ENCODE measurements at regions not wholly inside any gene's neighbourhood (a gene's known extent, or its start where the extent isn't known, plus 50 kb on each side); places are given as distances from the start of the nearest gene placed in this dataset.
"Not testable (repeated sequence)": the region's sequence is repeated elsewhere in the genome, so short reads cannot be mapped to it uniquely, and the experiment has no call there.

DNA sequence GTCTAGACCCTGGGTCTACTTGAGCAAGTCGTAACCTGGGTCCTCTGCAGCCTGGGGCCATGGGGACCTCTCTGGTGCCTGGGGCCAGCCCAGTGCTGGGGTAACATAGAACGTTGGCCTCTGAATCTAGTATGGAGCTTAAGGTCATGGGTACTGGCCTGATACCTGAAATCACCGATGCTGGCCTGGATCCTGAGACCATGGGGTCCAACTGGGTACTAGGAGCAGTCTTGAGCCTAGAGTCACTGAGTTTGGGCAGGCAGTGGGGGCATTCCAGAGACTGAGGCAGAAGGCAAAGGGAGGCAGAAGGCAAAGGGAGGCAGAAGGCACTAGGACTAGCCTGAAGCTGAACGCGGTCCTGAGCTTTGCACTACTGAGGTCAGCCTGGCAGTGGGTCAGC, 1121.1 kb upstream of the PRR20A start:
- DNase-seq = no peak

GRCh38 chr13:56020425-56020824, 1120.3 kb upstream of the PRR20A start:
- DNase-seq = no peak

- DNase-seq = no peak
Observed at GRCh38 chr13:56039992-56040391, 1100.7 kb upstream of the PRR20A start.

- no peak for DNase-seq
Observed at GRCh38 chr13:56066321-56066720, 1074.4 kb upstream of the PRR20A start.

DNA sequence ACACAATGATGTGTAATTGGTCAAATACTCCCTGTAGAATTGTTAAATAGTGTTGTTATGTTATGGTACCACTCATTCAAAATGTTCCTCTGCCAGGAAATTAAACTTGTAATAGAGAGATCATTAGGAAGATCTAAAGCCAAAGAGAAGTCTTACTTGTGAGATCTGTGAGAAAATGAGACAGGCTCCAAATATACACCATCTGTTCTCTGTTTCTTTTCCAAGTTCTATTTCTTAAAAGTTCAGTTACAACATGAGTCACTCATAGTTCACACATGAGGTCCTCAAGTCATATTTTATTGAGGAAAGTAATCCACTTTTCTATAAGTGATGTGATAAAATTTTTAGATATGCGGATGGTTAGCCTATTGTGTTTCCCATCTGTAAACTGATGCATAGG, 1038.1 kb upstream of the PRR20A start:
- DNase-seq = no peak

- no peak for DNase-seq
Observed at GRCh38 chr13:56110751-56111150, 1030.0 kb upstream of the PRR20A start.

GRCh38 chr13:56134524-56134923, 1006.2 kb upstream of the PRR20A start:
- DNase-seq = no peak

DNA sequence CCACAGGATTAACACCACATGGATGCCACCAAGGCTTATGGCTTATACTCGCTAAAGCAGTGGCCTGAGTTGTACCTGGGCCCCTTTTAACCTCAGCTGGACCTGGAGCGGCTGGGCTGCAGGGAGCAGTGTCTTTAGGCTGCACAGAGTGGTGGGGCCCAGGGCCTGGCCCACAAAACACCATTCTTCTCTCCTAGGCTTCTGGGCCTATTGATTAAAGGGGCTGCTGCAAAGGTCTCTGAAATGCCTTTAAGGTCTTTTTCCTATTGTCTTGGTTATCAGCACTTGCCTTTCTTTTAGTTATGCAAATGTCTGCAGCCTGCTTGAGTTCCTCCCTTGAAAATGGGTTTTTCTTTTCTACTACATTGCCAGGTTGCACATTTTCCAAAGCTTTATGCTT, 973.9 kb upstream of the PRR20A start:
- no peak for DNase-seq

DNA sequence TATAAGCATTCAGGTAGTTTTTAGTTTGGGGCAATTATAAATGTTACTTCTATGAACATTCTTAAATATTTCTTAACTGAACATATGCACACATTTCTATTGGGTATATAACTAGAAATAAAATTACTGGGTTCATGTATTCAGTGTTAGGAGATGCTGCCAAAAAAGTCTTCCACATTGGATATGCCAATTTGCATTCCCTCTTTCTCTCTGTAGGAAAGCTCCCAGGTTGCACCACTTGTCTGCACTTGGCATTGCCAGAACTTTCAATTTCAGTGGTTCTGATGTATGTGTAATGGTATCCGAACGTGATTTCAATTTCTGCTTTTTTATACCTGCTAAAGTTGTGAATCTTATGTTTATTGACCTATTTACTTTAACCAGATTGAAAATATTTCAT, 972.1 kb upstream of the PRR20A start:
- no peak for DNase-seq

DNA sequence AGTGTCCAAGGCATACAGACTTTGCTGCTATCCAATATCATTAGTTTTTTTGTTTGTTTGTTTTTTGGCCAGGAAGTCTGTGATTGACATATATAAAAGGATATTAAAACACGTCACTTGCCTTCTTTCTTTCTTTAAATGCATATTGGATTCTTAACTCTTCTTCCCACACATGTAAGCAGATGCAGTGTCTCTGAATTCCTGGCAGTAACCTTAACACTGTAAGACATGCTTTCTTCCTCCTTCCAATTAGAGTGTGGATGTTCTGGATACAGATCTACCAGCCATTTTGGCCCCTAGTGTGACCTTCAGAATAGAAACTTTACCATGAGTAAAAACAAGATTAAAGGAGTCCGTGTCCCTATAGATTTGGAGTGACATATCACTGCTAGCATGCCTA, 967.4 kb upstream of the PRR20A start:
- DNase-seq = no peak

- DNase-seq = no peak
Observed at GRCh38 chr13:56182598-56182997, 958.1 kb upstream of the PRR20A start.

GRCh38 chr13:56187331-56187730, 953.4 kb upstream of the PRR20A start:
- DNase-seq = no peak

DNA sequence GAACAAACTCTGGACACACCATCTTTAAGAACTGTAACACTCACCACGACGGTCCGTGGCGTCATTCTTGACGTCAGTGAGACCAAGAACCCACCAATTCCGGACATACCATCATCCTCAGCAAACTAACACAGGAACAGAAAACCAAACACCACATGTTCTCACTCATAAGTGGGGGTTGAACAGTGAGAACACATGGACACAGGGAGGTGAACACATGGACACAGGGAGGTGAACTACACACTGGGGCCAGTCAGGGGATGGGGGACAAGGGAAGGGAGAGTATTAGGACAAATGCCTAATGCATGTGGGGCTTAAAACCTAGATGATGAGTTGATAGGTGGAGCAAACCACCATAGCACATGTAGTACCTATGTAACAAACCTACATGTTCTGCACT, 952.1 kb upstream of the PRR20A start:
- DNase-seq = not testable (repeated sequence)

DNA sequence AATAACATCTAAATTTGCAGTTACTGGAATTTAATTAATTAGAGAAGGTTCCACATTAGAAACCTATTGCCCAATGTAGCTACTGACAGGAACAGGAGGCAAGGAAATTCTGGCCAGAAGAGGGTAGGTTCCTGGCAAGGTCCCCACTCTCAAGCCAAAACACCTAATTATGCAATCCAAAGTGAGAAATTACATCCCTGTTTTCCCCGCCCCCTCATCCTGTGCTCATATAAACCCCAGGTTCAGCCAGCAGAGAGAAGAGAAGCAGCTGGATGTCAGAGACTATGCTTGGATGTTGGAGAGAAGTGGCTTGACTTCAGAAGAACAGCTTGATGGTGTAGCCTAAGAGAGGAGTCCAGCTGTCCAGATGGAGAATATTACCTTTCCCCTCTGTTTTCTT, 951.3 kb upstream of the PRR20A start:
- DNase-seq = no peak

DNA sequence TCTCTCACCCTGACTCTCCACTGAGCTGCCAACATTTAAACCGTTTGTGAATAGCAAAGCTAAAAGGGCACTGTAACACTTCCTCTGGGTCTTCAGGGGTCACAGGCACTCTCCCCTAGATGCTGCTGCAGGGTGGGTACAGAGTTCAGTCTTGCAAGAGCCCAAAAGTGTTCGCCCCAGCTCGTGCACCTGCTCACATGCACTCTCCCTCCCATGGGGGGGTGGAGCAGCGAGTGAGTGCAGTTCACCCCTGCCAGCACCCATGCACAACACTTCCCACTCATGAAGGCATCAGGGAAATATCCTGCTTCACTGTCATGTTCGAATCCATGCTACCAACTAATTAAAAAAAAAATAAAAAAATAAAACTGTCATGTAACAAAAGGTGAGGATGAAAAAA, 950.7 kb upstream of the PRR20A start:
- no peak for DNase-seq

DNA sequence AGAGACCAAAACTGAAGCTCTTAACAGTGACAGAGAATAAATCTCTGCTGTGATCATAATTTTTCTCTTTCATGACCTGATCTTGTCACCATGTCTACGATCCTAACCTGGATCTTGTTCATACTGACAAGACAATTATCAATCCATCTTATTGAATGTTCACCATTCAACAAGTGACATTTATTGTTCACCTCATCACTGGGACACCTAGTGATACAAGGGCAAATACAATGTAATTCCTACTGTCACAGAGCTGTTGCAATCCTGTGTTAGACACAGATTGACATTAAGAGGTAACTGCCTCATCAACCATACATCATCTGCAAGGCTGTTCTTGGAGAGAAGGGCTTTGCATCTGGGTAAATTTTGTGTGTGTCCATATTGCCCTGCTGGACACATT, 942.4 kb upstream of the PRR20A start:
- DNase-seq = no peak

- DNase-seq = no peak
Observed at GRCh38 chr13:56201834-56202233, 938.9 kb upstream of the PRR20A start.

DNA sequence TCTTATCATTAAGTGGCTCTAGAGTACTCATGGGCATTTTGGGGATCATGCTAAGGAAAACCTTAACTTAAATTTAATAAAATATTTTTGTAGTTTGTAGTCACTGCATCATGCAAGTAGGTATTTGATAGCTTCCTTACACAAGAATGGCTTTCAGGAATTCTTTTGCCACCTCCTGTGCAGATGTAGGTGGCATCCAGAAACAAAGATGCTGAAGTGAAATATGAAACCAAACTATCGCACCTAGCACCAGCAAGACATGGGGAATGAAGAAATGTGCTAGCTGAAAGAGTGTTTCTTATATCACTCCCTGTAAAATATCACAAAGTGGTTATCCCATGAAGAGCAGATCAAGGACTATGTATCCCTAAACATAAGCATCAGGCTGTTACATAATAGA, 924.5 kb upstream of the PRR20A start:
- DNase-seq = no peak

GRCh38 chr13:56247692-56248091, 893.0 kb upstream of the PRR20A start:
- no peak for DNase-seq

GRCh38 chr13:56271686-56272085, 869.0 kb upstream of the PRR20A start:
- no peak for DNase-seq

DNA sequence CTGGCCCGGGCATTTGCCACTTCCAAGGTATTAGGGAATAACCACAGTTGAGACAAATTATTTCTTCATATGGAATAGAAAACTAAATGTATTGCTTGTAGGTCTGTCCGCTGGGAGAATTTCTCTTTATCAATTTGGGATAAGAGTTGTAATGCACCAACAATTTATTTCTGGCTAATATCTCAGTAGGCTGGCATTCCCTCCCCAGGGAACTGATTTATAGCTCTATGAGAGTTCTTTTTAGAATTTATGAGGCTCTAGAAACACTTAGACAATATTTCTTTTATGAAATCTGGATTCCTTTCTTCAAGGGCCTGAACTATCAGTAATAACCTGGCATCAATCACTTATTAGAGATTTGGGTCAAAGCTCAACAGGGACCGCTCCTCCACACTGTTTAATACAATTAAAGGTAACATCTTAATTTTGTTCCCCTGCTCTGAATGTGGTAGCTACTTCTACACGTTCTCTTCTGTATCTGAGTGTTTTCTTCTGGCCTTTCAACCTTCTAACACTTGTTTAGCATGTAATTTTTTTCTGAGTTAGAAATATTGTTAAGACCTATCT, 857.4 kb upstream of the PRR20A start:
- no peak for DNase-seq

- DNase-seq = no peak
Observed at GRCh38 chr13:56299650-56300049, 841.1 kb upstream of the PRR20A start.

GRCh38 chr13:56314765-56315164, 826.0 kb upstream of the PRR20A start:
- DNase-seq = no peak

- no peak for DNase-seq
Observed at GRCh38 chr13:56317841-56318240, 822.9 kb upstream of the PRR20A start.

DNA sequence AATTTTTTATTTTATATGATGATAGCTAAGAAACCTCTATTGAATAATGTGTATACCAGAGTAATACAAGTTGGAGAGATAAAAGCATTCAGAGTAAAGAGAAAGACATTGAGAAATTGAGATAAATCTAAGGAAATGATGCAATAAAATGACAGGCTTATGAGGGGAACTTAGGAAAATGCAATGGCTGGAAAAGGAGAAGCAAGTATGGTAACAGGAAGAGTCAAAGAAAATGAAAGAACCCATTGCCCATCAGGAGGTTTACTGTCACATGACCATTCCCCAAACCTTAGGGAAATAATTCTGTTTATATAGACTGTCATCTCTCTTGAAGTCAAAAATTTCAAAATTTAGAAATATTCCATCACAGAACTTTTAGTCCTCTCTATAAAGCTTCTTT, 808.0 kb upstream of the PRR20A start:
- DNase-seq = no peak

- no peak for DNase-seq
Observed at GRCh38 chr13:56335775-56336174, 804.9 kb upstream of the PRR20A start.

Data from NCI-H1436 (cell line).